CD4-positive, CD25-positive, alpha-beta regulatory T cell (primary cell): ENCODE measurements at regions not wholly inside any gene's neighbourhood (a gene's known extent, or its start where the extent isn't known, plus 50 kb on each side); places are given as distances from the start of the nearest gene placed in this dataset.
"Not testable (repeated sequence)": the region's sequence is repeated elsewhere in the genome, so short reads cannot be mapped to it uniquely, and the experiment has no call there.

Source experiments
- ATAC-seq, 2 donors: fragments of 150-1000 bp; cut with Tn5 transposase; one replicate each; pipeline ENCODE4 v1.10.0; 2021; ENCODE audit warnings: low read depth in 2 of 2, moderate number of reproducible peaks in 2 of 2, moderate library complexity in 1 of 2
- DNase-seq, 3 donors: peaks; one replicate each; pipeline versions ENCODE4 v3.0.0 to v3.0.0-alpha.2; 2012 to 2022; ENCODE audit warnings: mixed read lengths in 1 of 3
- H3K27ac ChIP-seq: one replicate; pipeline ENCODE4 v1.7.0; 2013; ENCODE audit warnings: mild to moderate bottlenecking, low read length; ENCODE audit not compliant: insufficient read depth, poor library complexity, severe bottlenecking
- H3K27me3 ChIP-seq: one replicate; pipeline ENCODE4 v1.7.0; 2013; ENCODE audit warnings: low read length; ENCODE audit not compliant: control insufficient read depth, insufficient read depth
- H3K36me3 ChIP-seq: one replicate; pipeline ENCODE4 v1.7.0; 2013; ENCODE audit warnings: mild to moderate bottlenecking, low read length, moderate library complexity; ENCODE audit not compliant: control insufficient read depth, insufficient read depth
- H3K4me1 ChIP-seq: 2 replicates; pipeline ENCODE4 v1.7.0; 2013; ENCODE audit warnings: mild to moderate bottlenecking, low read length; ENCODE audit not compliant: insufficient read depth, control insufficient read depth, poor library complexity, severe bottlenecking
- H3K4me3 ChIP-seq: one replicate; pipeline ENCODE4 v1.7.0; 2013; ENCODE audit warnings: low read depth, mild to moderate bottlenecking, low read length, moderate library complexity
- H3K9me3 ChIP-seq, 2 experiments: 1 replicate in 1 of 2; 2 replicates in 1 of 2; pipeline ENCODE4 v1.7.0; 2013; ENCODE audit warnings: low read length in 2 of 2, mild to moderate bottlenecking in 1 of 2, moderate library complexity in 1 of 2; ENCODE audit not compliant: control insufficient read depth in 2 of 2
- H3K27ac Mint-ChIP-seq, 3 donors: one replicate each; pipeline ENCODE4 v1.8.0; 2020 to 2022; ENCODE audit warnings: mild to moderate bottlenecking in 3 of 3, mixed read lengths in 3 of 3, moderate library complexity in 2 of 3
- H3K27me3 Mint-ChIP-seq: one replicate; pipeline ENCODE4 v1.8.0; 2022; ENCODE audit warnings: mild to moderate bottlenecking, mixed read lengths
- H3K36me3 Mint-ChIP-seq: one replicate; pipeline ENCODE4 v1.8.0; 2020; ENCODE audit warnings: mixed read lengths
- H3K4me1 Mint-ChIP-seq, 4 donors: one replicate each; pipeline ENCODE4 v1.8.0; 2020 to 2022; ENCODE audit warnings: mixed read lengths in 4 of 4, mild to moderate bottlenecking in 1 of 4
- H3K4me3 Mint-ChIP-seq, 4 donors: one replicate each; pipeline ENCODE4 v1.8.0; 2020 to 2022; ENCODE audit warnings: mild to moderate bottlenecking in 4 of 4, mixed read lengths in 4 of 4, moderate library complexity in 3 of 4
- H3K9me3 Mint-ChIP-seq, 7 donors: one replicate each; pipeline ENCODE4 v1.8.0; 2020 to 2022; ENCODE audit warnings: mixed read lengths in 7 of 7, mild to moderate bottlenecking in 3 of 7, moderate library complexity in 2 of 7

DNA sequence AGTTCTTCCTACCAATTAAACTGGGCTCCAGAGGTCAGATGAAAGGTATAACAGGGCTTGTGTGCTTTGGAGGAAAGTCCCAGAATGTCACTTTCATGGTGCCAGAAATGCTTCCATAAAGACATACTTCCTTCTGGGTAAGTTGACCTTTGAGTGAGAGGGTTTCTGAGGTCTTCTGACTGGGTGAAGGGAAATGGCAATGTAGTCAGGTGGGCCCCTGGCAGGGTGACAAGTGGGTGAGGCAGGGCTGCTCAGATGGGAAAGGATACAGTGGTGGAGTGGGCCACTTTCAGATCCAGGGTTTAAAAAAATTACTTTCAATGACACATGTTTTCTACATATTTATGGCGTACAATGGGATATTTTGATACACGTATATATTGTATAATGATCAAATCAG, 136.5 kb upstream of the PITX1 start:
- Mint-ChIP-seq H3K27me3 (peaks cover 4% of the 10 kb centered on the region), H3K9me3 (peaks cover 0 to 1% (median 0%) of the 10 kb centered on the region in 7 donors), H3K27ac (no peak overlapping the region), H3K4me3 (no peak overlapping the region), H3K36me3 (no peaks in the 10 kb centered on the region), H3K4me1 (no peaks in the 10 kb centered on the region)
- peaks cover 2% of the 10 kb centered on the region for H3K27me3 ChIP-seq
- H3K9me3 ChIP-seq = no peaks in the 10 kb centered on the region
- H3K4me3 ChIP-seq = no peak overlapping the region
- DNase-seq = no peak
- H3K4me1 ChIP-seq = no peaks in the 10 kb centered on the region
- no peak overlapping the region for H3K27ac ChIP-seq
- no peaks in the 10 kb centered on the region for H3K36me3 ChIP-seq
- ATAC-seq = no peak

DNA sequence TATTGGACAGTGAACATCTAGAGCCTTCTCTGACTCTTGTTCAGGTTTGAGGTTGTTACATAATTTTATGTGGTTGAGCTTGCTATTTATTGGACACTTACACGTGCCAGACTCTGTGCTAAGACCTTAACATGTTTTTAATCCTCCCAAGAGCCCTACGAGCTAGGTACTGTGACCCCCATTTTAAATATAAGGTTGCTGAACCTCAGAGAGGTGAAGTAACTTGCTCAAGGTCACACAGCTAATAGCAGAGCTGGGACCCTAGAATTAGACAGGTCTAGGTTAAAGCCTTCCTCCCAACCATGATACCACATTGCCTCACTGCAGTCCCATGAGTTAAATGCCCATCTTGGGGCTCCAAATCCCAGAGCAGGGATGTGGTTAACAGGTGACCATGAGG, 135.7 kb upstream of the PITX1 start:
- Mint-ChIP-seq H3K27ac (no peak overlapping the region), H3K27me3 (peaks cover 4% of the 10 kb centered on the region), H3K9me3 (peaks cover 0 to 1% (median 0%) of the 10 kb centered on the region in 7 donors), H3K36me3 (no peaks in the 10 kb centered on the region), H3K4me1 (no peaks in the 10 kb centered on the region), H3K4me3 (no peak overlapping the region)
- ATAC-seq (no peak), DNase-seq (no peak)
- Histone ChIP-seq H3K4me3 (no peak overlapping the region), H3K4me1 (no peaks in the 10 kb centered on the region), H3K27me3 (peaks cover 2% of the 10 kb centered on the region), H3K36me3 (no peaks in the 10 kb centered on the region), H3K27ac (no peak overlapping the region), H3K9me3 (no peaks in the 10 kb centered on the region)

DNA sequence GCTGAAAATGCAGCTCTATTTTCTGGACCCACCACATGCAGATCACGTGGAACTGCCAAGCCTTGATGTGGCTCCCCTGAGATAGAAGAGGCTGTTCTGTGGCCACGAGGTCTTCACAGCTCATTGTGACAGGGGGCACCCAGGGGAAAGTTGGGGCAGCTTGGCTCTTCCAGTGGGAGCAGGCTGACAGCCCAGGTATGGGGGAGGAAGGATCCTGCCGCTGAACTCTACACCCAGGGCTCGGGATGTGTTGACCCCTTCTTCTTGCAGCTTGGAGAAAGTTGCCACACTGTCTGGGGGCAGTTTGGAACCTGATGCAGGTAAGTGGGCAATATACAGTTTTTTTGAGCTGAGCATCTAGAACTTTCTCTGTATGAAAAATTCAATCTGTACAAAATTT, 133.6 kb upstream of the PITX1 start:
- peaks cover 0 to 2% (median 0%) of the 10 kb centered on the region in 7 donors for H3K9me3 Mint-ChIP-seq
- no peak overlapping the region for H3K4me3 Mint-ChIP-seq
- no peaks in the 10 kb centered on the region for H3K4me1 ChIP-seq
- no peaks in the 10 kb centered on the region for H3K36me3 ChIP-seq
- H3K4me3 ChIP-seq = no peak overlapping the region
- H3K4me1 Mint-ChIP-seq = no peaks in the 10 kb centered on the region
- H3K27ac Mint-ChIP-seq = no peak overlapping the region
- no peak overlapping the region for H3K27ac ChIP-seq
- H3K9me3 ChIP-seq = no peaks in the 10 kb centered on the region
- DNase-seq = no peak
- no peaks in the 10 kb centered on the region for H3K36me3 Mint-ChIP-seq
- no peak for ATAC-seq
- peaks cover 18% of the 10 kb centered on the region for H3K27me3 Mint-ChIP-seq
- peaks cover 2% of the 10 kb centered on the region for H3K27me3 ChIP-seq

DNA sequence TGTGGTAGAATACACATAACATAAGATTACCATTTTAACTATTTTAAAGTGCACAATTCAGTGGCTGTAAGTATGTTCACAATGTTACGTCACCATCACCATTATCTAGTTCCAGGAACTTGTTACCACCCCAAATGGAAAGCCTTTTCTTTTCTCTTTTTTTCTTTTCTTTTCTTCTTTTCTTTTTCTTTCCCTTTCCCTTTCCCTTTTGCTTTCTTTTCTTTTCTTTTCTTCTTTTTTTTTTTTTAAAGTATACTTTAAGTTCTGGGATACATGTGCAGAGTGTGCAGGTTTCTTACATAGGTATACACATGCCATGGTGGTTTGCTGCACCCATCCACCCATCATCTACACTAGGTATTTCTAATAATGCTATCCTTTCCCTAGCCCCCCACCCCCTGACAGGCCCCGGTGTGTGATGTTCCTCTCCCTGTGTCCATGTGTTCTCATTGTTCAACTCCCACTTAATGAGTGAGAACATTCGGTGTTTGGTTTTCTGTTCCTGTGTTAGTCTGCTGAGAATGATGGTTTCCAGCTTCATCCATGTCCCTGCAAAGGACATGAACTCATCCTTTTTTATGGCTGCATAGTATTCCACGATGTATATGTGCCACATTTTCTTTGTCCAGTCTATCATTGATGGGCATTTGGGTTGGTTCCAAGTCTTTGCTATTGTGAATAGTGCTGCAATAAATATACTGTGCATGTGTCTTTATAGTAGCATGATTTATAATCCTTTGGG, 131.0 kb upstream of the PITX1 start:
- H3K9me3 ChIP-seq, ATAC-seq, H3K36me3 Mint-ChIP-seq, H3K9me3 Mint-ChIP-seq, H3K4me3 Mint-ChIP-seq, H3K27me3 ChIP-seq, H3K36me3 ChIP-seq, DNase-seq, H3K4me1 ChIP-seq, H3K27ac Mint-ChIP-seq, H3K4me1 Mint-ChIP-seq, H3K27ac ChIP-seq, H3K4me3 ChIP-seq: not testable (repeated sequence)
- H3K27me3 Mint-ChIP-seq = peaks cover 22% of the 10 kb centered on the region

DNA sequence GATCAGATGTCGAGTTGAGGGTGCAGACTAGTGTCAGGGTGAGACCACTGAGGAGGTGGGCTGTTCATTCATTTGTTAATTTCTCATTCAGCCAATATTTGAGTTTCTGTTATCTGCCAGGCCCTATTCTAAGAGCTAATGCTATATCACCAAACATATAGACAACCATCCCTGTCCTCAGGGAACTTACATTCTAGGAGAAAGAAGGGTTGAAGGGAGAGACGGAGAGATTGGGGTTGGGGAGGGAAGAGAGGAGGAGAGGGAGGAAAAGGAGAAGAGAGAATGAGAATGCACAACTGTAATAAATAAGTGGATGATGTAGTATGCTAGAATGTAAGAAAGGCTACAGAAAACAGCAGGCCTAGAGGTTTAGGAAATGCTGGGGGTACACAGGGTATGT, 129.9 kb upstream of the PITX1 start:
- ATAC-seq (no peak), DNase-seq (no peak)
- no peak overlapping the region for H3K4me3 ChIP-seq

DNA sequence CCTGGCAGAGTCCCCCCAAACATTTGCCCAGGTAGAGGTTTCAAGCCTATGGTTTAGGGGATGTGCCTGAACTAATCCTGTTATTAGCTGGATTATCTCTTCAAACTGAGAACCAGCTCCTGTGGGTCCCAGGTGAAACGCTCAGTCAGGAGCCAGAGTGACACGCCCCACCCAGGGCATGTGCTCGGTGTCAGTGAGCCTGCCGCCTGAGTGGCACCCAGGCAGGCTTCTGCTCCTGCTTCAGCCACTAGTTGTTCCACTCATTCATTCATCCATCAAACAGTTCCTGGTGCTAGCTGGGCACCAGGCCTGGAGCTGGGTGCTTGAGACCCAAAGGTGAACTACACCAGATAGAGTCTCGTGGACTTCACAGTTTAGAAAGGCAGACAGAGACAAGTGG, 129.4 kb upstream of the PITX1 start:
- ATAC-seq (no peak), DNase-seq (no peak)
- Histone ChIP-seq H3K27ac (no peak overlapping the region), H3K4me3 (no peak overlapping the region), H3K27me3 (peaks cover 4% of the 10 kb centered on the region), H3K4me1 (no peaks in the 10 kb centered on the region), H3K9me3 (peaks cover 8 to 17% of the 10 kb centered on the region in 2 experiments), H3K36me3 (no peaks in the 10 kb centered on the region)
- no peaks in the 10 kb centered on the region for H3K36me3 Mint-ChIP-seq
- H3K9me3 Mint-ChIP-seq = peaks cover 0 to 14% (median 5%) of the 10 kb centered on the region in 7 donors
- H3K27ac Mint-ChIP-seq = no peak overlapping the region
- H3K4me3 Mint-ChIP-seq = no peak overlapping the region
- peaks cover 19% of the 10 kb centered on the region for H3K27me3 Mint-ChIP-seq
- no peaks in the 10 kb centered on the region for H3K4me1 Mint-ChIP-seq

More for the DNA sequence above, 129.9 kb upstream of the PITX1 start:
- Mint-ChIP-seq H3K4me3 (no peak overlapping the region), H3K36me3 (no peaks in the 10 kb centered on the region), H3K27me3 (peaks cover 23% of the 10 kb centered on the region), H3K9me3 (peaks cover 0 to 13% (median 5%) of the 10 kb centered on the region in 7 donors), H3K27ac (no peak overlapping the region), H3K4me1 (no peaks in the 10 kb centered on the region)
- H3K27me3 ChIP-seq = peaks cover 5% of the 10 kb centered on the region
- peaks cover 2 to 11% of the 10 kb centered on the region in 2 experiments for H3K9me3 ChIP-seq
- no peaks in the 10 kb centered on the region for H3K36me3 ChIP-seq
- H3K27ac ChIP-seq = no peak overlapping the region
- no peaks in the 10 kb centered on the region for H3K4me1 ChIP-seq

DNA sequence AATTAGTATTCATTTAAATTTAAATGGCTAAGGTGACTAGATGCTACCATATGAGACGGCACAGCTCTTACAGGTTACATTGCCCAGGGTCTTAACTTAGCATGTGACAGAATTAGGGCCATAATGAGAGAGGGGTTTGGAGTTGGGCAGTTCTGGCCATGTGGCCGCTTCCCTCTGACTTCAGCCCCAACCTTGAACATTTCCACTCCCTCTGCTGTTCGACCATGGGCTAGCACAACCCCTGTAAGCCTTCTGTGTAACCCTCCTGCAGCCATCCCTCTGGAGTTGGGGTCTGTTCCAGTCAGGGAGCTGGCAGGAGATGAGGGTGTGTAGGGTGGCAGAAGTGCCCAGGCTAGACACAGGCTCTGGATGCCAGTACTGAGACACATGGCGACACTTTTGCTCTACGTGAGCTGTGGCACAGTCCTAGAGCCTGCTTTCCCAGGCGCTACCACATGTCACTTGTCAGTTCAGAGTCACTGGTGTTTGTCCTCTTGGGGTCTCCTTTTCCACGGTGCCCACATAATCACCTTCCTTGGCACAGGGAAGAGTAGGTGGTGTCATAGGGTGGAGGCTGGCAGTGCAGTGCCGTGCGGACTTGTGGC, 128.7 kb upstream of the PITX1 start:
- Histone ChIP-seq H3K9me3 (peaks cover 12 to 20% of the 10 kb centered on the region in 2 experiments), H3K27ac (no peak overlapping the region), H3K36me3 (no peaks in the 10 kb centered on the region), H3K27me3 (peaks cover 4% of the 10 kb centered on the region), H3K4me3 (no peak overlapping the region), H3K4me1 (no peaks in the 10 kb centered on the region)
- H3K36me3 Mint-ChIP-seq = no peaks in the 10 kb centered on the region
- peaks cover 19% of the 10 kb centered on the region for H3K27me3 Mint-ChIP-seq
- H3K27ac Mint-ChIP-seq = no peak overlapping the region
- H3K4me3 Mint-ChIP-seq = no peak overlapping the region
- ATAC-seq (no peak), DNase-seq (no peak)
- H3K9me3 Mint-ChIP-seq = peaks cover 0 to 17% (median 5%) of the 10 kb centered on the region in 7 donors
- no peaks in the 10 kb centered on the region for H3K4me1 Mint-ChIP-seq

DNA sequence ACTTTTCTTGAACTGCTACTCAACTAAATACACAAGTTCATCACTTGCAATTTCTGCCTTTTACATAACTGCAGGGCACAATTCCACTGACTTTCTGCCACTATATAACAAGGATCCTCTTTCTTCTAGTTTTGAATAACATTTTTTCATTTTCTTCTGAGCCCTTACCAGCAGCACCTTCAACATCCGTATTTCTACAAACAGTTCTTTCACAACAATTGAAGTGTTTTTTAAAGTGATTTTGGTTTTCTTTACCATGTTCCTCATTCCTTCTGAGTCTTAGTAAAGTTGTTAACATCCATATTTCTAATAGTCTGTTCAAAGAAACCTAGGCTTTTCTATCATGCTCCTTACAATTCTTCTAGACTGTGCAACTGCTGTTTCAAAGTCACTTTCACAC, 127.2 kb upstream of the PITX1 start:
- Mint-ChIP-seq H3K4me3 (no peak overlapping the region), H3K27me3 (peaks cover 19% of the 10 kb centered on the region), H3K36me3 (no peaks in the 10 kb centered on the region), H3K9me3 (peaks cover 0 to 22% (median 10%) of the 10 kb centered on the region in 7 donors), H3K4me1 (no peaks in the 10 kb centered on the region), H3K27ac (no peak overlapping the region)
- Histone ChIP-seq H3K27me3 (peaks cover 4% of the 10 kb centered on the region), H3K36me3 (no peaks in the 10 kb centered on the region), H3K27ac (no peak overlapping the region), H3K9me3 (peaks cover 16 to 24% of the 10 kb centered on the region in 2 experiments), H3K4me1 (no peaks in the 10 kb centered on the region), H3K4me3 (no peak overlapping the region)
- no peak for ATAC-seq
- DNase-seq = no peak
